ENCODE measurements at regions not wholly inside any gene's neighbourhood (a gene's known extent, or its start where the extent isn't known, plus 50 kb on each side); places are given as distances from the start of the nearest gene placed in this dataset.

DNA sequence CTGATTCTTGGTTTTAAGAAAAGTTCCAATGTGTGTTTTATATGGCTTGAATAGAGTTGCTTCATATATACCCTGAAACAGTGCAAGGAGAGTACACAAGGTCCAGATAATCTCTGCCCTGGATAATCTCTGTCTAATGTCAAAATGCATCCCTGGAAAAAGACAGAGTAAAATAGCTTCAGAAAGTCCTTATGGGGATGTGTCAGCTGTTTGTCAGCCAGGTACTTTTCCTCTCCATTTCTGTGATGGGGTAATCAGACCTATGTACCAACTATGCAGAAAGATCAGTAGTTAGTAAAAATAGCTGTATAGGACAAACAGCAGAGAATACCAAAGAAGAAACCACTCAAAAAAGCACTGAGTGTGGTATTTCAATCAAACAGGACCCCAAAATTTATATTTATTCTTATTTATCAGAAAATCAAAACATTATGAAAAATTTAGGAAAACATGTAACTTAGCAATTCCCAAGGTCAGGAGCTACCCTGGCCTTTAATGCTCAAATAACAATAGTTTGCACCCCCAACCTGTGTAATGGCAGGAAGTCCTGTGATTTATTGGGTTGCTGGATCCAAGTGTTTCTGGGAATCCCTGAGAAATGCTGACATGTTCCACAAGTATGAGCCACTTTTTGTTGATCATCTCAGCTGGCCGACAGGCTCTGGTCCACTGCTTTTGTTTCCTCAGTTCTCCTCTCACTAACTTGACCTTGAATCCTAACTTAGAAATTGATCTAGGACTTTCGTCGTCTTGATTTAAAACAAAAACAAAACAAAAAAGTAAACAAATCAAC is 69.6 kb downstream of the MDH1 start:
- peak in 1 of 2 experiments; percentile 26 for DNase-seq (ENCODE audit: low read depth in 2 of 2)

DNA sequence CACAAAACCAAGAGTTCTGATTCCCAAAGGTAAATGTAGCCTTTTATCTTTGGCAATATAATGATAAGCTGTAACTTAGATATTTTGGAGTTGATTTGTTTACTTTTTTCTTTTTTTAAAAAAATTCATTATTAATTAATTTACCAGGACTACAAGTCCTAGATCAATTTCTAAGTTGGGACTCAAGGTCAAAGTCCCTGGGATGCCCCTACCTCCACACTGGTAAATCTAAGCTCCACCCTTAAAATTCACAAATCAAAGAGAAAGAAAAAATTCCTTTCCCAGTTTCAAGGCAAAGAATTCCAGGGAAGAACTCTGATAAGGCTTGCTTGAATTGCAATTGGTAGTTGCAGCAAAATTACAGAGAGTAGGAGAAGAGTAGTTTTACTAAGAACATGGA is 71.3 kb downstream of the MDH1 start:
- DNase-seq (ENCODE audit: low read depth in 2 of 2), result no peak

DNA sequence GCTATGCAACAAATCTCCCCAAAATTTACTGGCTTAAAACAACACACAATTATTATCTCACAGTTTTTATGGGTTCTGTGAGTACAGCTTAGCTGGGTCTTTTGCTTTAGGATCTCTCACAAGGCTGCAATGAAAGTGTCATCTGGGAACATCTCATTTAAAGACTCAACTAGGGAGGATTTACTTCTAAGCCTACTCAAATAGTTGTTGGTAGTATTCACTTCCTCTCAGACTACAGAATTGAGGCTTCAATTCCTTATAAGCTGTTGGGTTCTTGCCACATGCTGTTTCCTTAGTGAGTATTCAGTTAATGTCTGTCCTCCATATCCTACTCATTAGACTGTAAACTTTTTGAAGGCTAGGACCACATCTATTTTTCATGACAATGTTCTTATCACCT is 72.3 kb downstream of the MDH1 start:
- peak; percentile 95 to 96 for DNase-seq (ENCODE audit: low read depth in 2 of 2)

DNA sequence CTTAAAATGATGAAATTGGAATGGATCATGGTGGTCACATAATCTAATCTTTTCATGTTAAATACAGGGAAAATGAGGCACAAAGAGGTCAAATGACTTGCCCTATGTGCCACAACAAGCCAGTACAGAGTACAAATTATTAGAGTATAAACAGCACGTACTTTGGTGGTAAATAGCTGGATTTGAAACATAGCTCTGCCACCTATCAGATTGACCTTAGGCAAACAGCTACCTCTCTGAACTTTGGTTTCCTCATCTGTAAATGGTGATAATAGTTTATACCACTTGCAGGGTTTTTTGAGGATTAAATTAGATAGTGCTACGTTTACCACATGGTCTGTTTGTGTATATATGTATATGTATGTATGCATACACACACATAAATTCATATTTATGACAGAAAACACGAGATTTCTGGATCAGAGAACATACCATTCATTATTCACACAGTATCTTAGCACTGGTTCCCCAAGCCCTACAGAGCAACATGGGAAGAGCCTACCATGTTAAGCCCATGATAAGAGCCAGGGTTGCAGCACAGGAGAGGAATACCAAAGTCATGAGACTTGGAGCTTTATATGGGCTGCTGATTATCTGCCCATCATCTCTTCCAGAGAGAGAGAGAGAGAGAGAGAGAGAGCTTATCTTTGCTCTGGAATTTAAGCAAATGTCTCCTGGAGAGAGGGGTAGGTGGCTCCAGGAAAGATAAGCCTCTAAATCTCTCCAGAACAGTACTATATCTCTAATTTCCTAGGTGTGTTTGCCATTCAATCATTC is 73.5 kb downstream of the MDH1 start:
- no peak for DNase-seq (ENCODE audit: low read depth in 2 of 2)

DNA sequence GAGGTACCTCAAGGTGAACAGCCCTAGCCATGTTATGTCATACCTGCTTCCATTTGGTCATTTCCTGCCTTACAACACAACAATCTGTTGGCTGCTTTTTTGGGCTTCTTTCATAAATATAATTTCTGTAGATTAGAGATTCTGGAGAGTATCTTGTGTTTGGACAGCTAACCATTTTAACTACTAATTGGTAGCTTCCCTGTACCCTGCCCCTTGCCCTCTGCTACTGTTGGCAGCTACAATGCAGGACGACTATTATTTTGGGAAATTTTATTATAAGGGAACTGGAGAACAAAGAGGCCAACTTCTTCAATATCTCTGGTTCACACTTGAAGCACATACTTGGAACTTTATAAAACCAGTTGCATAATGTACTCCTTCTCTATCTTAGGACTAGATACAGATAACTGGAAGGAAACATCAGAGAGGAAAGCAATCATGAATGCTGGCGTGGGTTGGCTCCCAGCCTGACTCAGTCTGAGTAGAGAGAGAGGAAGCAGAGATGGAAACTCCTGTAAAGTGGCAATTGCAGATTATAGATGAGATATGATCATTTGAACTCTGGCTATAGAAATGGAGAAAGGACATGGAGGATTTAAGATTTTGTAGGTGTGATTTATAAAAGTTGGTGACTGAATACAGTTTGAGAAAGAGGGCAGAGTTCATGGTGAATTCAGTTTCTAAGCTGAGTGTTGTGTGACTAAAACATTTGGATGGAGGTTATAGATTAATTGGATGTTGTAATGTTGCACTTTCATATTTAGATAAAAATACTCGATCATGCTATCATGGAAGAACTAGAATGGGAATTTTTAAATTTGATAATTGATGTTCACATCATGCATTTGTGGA is 74.5 kb downstream of the MDH1 start:
- DNase-seq (ENCODE audit: low read depth in 2 of 2), result no peak

DNA sequence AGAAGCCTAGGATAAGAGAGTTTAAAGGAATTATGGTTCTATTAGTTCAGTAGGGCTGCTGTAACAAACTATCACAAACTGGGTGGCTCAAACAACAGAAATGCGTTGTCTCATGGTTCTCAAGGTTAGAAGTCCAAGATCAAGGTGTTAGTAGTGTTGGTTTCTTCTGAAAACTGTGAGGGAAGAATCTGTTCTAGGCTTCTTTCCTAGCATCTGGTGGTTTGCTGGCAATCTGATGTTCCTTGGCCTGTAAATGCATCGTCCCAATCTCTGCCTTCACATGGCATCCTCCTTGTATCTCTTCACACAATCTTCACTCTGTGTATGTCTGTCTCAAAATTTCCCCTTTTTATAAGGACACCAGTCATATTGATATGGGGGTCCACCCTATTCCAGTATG is 76.3 kb downstream of the MDH1 start:
- no peak for DNase-seq (ENCODE audit: low read depth in 2 of 2)

DNA sequence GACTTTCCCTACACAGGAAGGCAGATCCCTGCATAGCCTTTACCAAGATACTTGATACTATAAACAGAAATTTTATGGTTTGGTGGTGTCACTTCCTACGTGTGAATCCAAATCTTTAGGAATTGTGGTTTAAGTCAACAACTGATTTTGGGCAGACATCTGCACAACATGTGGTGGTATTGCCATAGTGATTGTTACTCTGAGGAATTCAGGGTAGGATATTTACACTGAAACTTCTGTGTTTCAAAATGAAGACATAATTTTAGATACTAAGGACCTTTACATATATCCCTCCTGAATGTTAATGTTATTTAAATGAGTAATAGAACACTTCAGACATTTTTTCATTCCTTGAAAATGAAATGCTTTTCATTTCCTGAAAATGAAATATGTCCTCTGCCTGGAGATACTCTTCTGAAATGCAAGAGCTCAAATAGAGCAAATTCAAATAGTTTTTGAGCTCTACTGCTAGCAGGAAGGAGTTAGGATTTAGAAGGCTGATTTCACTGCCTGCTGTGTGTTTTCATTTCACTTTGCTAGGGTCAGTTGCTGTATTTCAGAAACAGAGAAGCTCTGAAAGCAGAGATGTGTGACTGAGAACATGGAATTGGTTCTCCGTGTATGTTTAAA is 77.2 kb downstream of the MDH1 start:
- peak; percentile 95 for DNase-seq (ENCODE audit: low read depth in 2 of 2)

DNA sequence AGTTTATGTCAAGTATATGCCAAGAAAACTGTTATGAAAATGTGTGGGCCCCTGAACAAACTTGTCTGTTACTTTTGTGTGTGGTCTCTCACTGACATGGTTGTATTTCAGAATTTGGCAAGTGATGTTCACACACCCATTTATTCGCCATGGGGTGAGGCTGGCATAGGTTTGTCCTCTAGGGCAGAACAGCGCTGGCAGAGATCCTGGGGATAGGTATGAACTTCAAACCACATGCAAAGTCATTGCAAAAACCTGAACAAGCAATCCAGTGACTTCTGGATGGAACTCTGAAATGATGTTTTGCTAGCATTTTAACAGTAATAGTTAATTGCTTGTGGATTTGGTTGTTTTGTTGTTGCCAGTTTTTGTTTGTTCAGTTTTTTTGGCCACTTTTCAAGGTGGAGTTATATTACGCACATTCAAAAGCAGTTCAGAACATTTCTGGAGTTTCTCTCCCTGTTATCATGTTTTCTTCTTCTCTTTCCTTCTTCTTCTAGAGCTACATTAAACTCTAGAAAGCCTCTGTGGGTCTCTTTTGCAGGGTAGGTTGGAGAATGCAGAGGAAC is 78.5 kb downstream of the MDH1 start:
- no peak for DNase-seq (ENCODE audit: low read depth in 2 of 2)

DNA sequence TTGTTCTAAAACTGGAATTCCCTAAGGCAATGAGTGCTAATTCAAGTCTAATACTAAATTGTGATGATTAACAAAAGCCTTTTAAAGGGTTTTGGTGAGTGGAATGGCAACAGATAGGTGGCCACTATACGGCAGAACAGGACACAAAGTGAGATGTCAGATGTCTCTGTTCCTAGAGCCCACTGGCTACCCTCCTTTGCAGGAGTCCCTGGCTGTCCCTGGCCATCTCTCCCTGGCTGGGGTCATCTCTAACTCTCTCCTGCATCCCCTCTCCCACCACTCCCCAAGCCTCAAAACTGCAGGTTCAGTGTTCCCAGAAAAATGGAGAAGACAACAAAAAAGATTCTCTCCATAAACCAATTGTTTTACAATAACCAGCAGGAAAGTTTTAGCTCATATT is 79.2 kb downstream of the MDH1 start:
- DNase-seq (ENCODE audit: low read depth in 2 of 2), result no peak

DNA sequence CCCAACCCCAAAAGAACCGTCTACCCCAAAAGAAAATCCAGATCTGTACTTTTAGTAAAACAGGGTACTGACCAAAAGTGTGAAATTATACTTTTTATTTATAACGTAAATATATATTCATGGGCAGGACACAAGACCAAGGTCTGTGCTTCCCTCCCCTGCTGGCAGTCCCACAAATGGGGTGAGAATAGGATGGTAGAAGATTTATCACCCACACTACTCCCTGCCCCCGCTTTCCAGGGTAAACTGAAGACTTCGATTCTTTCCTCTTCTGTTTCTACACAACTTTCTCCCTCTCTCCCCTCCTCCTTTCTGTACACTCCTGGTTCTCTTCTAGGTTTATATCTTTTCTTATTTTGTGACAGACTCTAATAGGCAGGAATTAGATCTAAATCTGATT is 79.7 kb downstream of the MDH1 start:
- no peak for DNase-seq (ENCODE audit: low read depth in 2 of 2)

DNA sequence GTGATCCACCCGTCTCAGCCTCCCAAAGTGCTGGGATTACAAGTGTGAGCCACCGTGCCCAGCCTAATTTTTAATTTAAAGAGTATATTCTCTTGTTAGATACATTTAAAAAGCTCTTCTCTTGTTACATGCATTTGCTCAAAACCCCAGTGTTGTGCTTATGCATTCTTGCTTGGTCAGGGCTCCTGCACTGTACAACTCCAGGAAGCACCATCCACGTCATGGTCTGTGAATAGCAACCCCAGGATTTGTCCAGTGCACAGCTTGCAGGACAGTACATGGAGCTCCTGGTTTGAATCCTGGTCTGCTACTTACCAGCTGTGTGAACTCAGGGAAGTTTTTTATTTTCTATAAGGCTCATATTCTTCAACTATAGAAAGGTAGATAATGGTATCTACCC is 80.8 kb downstream of the MDH1 start:
- DNase-seq (ENCODE audit: low read depth in 2 of 2), result no peak

DNA sequence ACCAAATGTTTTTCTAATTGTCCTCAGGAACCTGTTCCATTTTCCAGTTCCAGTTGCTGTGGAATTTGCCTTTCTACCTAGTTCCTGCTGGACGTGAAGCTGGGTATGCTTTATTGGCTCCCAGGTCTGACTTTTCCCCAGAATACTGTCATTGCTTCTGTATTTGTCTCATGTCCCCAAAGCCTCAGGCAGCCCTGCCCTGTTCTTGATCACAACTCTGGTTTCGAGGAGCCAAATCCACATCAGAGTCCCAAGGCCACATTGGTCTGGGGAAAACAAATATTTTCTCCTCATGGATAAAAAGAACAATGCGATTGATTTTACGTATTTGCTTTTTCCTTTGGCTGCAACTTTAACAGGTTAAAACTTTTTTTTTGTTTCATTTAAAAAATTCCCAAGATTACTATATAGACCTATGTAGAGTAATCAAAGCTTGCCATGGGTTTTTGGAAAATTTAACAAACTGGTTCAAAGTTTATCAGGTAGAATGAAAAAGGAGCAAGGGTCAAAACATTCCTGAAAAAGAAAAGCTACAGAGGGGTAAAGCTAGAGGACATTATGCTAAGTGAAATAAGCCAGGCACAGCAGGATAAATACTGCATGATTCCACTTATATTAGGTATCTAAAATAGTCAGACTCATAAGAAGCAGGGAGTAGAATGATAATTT is 85.2 kb downstream of the MDH1 start:
- DNase-seq (ENCODE audit: low read depth in 2 of 2), result no peak

DNA sequence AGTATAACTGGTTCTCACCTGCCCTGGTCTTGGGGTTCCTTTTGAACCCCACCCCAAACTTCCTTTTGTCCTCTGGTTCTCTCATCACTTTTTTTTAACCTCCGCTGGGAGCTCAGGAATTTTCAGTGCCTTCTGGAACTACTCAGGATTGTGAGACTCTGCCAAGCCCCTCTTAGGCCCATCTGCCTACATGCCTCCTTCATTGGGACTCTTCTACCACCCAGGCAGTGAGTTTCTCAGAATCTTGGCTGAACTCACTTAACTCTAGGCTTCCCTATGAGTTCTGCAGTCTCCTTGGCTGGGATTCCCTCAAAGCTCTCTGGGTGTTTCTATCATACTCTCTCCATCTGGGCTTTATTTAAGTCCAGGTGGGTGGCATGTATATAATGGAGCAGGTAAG is 86.3 kb downstream of the MDH1 start:
- no peak for DNase-seq (ENCODE audit: low read depth in 2 of 2)

DNA sequence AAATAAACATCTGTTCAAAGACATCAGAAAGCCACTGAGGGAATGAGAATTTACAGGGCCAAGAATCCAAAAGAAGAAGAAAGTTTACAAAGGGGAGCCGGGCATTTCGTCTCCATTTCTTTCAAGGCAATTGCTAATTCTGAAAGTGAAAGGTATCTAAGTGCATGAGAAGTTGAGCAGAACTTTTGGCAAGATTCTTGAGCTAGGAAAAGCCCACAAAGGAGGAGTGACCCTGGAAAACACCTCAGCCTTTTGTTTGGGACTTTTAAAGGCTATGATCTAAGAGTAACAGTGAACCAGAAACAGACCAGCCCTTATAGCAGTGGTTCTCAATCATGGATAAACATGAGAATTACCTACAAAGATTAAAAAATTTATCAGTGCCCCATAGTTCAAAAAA is 87.4 kb downstream of the MDH1 start:
- no peak for DNase-seq (ENCODE audit: low read depth in 2 of 2)

DNA sequence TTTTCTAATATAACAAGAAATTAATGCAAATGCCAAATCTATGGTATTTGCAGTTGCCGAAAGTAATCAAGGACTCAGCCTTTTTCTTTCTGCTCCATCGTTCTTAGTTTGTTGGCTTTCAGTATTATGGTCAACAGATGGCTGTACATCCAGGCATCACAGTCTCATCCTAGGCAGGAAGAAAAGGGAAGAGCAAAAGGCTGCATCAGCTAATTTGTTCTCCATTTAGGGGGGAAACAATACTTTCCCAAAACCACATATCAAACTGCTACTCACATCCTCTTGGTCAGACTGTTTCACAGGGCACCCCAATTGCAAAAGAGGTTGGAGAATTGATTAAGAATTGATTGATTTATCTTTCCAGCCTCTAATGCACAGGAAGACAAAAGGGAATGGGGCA is 89.3 kb downstream of the MDH1 start:
- DNase-seq (ENCODE audit: low read depth in 2 of 2), result no peak

DNA sequence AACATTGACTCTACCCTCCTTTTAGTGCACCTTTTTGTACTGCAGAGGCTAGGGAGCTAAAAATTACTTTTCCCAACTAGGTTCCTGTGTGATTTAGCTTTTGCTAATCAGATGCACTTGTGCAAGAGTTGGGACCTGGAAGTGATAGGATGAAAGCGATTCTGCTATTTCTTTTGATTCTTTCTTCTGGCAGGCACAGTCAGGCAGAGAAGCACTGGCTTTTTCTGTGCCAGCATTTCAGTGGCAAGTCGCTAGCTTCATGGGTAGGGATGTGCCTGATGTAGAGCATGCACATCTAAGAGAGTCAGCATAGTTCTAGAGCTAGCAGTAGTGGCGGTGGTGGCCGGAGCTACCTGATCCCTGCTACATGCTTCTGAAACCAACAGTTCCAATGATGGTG is 89.8 kb downstream of the MDH1 start:
- DNase-seq (ENCODE audit: low read depth in 2 of 2), result no peak

DNA sequence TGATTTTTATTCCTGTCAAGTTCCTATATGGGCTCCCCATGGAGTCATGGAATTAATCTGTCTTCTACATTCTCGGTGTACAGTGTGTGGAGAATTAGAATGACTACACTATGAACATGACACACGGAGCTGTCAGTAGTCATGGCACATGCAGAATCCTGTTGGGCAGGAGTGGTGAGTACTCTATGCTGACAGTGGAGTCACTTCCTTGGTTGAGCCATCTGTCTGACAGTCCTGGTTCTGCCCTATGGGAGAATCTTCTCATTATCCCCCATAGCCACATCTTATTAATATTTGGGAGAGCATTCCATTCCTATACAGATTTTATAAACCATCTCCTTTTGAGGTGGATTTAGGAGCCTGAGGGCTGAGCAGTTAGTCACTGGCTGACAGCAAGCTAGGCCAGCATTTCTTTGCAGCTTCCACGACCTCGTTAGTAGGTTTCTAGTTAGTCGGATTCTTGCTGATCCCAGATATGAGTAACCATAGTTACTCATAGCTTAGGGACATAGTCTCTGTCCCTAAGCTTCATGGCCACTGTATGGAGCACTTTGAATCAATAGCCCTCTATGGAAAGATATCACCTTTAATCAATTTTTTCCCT is 90.6 kb downstream of the MDH1 start:
- no peak for DNase-seq (ENCODE audit: low read depth in 2 of 2)

DNA sequence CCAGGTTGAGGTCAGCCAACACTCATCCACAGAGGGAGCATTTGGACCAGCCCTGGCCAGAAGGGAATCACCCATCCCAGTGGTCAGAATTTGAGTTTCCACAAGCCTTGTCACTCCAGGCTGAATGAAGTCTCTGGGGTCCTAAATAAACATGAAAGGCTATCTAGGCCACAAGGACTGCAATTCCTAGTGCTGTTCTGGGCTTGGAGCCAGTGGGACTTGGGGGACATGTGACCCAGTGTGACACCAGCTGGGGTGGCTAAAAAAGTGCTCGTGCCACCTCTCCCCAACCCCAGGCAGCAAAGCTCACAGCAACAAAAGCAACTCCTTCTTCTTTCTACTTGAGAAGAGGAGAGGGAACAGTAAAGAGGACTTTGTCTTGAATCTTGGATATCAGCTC is 91.7 kb downstream of the MDH1 start:
- DNase-seq (ENCODE audit: low read depth in 2 of 2), result no peak

DNA sequence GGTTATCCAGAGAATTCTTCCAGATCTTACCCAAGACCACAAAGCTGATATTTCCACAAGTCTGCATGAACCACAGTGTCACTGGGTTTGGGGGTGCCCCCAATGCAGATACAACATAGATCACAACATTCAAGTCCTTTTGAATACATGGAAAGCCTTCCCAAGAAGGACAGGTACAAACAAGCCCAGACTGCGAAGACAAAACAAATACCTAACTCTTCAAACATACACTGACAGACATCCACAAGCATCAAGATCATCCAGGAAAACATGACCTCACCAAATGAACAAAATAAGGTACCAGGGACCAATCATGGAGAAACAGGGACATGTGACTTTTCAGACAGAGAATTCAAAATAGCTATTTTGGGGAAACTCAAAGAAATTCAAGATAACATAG is 93.1 kb downstream of the MDH1 start:
- no peak for DNase-seq (ENCODE audit: low read depth in 2 of 2)

DNA sequence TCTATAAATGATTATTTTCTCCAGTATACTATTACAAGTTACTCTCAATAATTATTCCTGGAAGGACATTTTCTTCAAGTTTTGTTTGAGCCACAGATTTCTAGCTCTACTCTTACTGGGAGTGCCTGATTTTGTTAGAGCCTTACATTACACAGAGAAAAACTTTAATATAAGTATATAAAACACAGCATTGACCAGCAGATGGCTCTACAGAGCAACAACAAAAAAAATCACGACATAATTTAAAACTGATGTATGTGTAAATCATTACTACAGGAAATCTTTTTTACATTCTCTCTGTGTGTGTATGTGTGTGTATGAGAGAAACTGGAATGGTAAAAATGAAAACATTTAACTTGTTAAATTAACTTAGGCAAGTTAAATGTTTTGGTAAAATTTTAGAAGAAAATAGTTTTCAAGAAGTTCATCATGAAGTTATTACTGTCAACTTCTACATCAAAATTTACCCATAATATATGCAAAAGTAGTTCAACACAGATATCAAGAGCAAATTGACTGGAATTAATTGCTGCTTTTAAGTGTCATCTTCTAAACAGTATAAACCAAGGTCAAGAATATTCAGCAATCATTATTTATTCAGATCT is 103.3 kb downstream of the MDH1 start:
- peak; percentile 49 to 57 for DNase-seq (ENCODE audit: low read depth in 2 of 2)
